GM12878 (cell line): ENCODE measurements at regions not wholly inside any gene's neighbourhood (a gene's known extent, or its start where the extent isn't known, plus 50 kb on each side); places are given as distances from the start of the nearest gene placed in this dataset.

Experiments
- ATAC-seq: fragments of 200-7000 bp; cut with Tn5 transposase; 3 replicates; pipeline ENCODE4 v1.9.1; 2020; ENCODE audit warnings: mild to moderate bottlenecking, moderate library complexity
- BruUV-seq: library from RNA; stranded (reverse); fragments of 400-500 nt; replicated peaks from 2 replicates; lab custom pipeline; 2021; lab: Mats Ljungman, UMichigan
- CTCF ChIA-PET: fragments of 300-600 bp; sonication (Branson Sonifier 250); formaldehyde crosslinking; extraction: SDS; loops from one replicate; lab custom pipeline; 2021; ENCODE audit warnings: inconsistent platforms; lab: Yijun Ruan, JAX
- POLR2A ChIA-PET: fragments of 350-600 bp; formaldehyde crosslinking; extraction: SDS; loops from one replicate; lab custom pipeline; 2021; ENCODE audit warnings: inconsistent platforms; lab: Charles Lee
- RAD21 ChIA-PET: fragments of 300-600 bp; sonication (Branson Sonifier 250); formaldehyde crosslinking; loops from one replicate; lab custom pipeline; 2023; ENCODE audit warnings: antibody characterized with exemption; ENCODE audit not compliant: unreplicated experiment; lab: Charles Lee
- SMC1A ChIA-PET: fragments of 300-600 bp; sonication (Branson Sonifier 250); formaldehyde crosslinking; loops from one replicate; lab custom pipeline; 2023; ENCODE audit not compliant: unreplicated experiment, uncharacterized antibody; lab: Charles Lee
- DNase-seq: peaks from one replicate; pipeline ENCODE4 v3.0.0-alpha.2; 2011; ENCODE audit warnings: low read depth, low spot score
- FAIRE-seq: peaks from 3 replicates; lab custom pipeline; 2011; peaks lifted over from hg19 to GRCh38; lab: Jason Lieb, UNC
- H2AFZ ChIP-seq: 2 replicates; pipeline ENCODE4 v1.6.0; 2011; ENCODE audit warnings: low read depth, low read length, control low read depth; ENCODE audit not compliant: control insufficient read depth
- H3K27ac ChIP-seq: 2 replicates; pipeline ENCODE4 v1.5.1; 2011; ENCODE audit warnings: control low read depth; ENCODE audit not compliant: control insufficient read depth, insufficient read depth
- H3K27me3 ChIP-seq, 2 experiments: replicated peaks in 1 of 2; 2 replicates each; pipeline versions ENCODE4 v1.6.0 to v1.6.1; 2011; ENCODE audit warnings: low read length in 1 of 2; ENCODE audit not compliant: control insufficient read depth in 2 of 2, insufficient read depth in 2 of 2
- H3K36me3 ChIP-seq, 2 experiments: 2 replicates each; pipeline ENCODE4 v1.5.1; 2011; ENCODE audit warnings: low read length in 1 of 2; ENCODE audit not compliant: control insufficient read depth in 2 of 2, insufficient read depth in 2 of 2
- H3K4me1 ChIP-seq: 2 replicates; pipeline ENCODE4 v1.6.1; 2011; ENCODE audit warnings: mild to moderate bottlenecking, low read length, moderate library complexity, mixed read lengths; ENCODE audit not compliant: control insufficient read depth, insufficient read depth
- H3K4me2 ChIP-seq: 2 replicates; pipeline ENCODE4 v1.6.0; 2011; ENCODE audit warnings: control low read depth; ENCODE audit not compliant: control insufficient read depth, insufficient read depth
- H3K4me3 ChIP-seq: fragments of 200-600 bp; sonication (generic); 2 replicates; pipeline ENCODE4 v1.5.1; 2016
- H3K79me2 ChIP-seq: 2 replicates; pipeline ENCODE4 v1.6.0; 2011; ENCODE audit warnings: low read length; ENCODE audit not compliant: control insufficient read depth, insufficient read depth
- H3K9ac ChIP-seq: 2 replicates; pipeline ENCODE4 v1.8.0; 2011; ENCODE audit warnings: low read length, control low read depth, mixed read lengths; ENCODE audit not compliant: control insufficient read depth, insufficient read depth
- H3K9me3 ChIP-seq: replicated peaks from 3 replicates; pipeline ENCODE4 v1.5.1; 2011; ENCODE audit warnings: mild to moderate bottlenecking, low read length; ENCODE audit not compliant: control insufficient read depth, insufficient read depth
- H4K20me1 ChIP-seq: 2 replicates; pipeline ENCODE4 v1.6.0; 2011; ENCODE audit not compliant: control insufficient read depth, insufficient read depth
- BCL11A ChIP-seq: IDR thresholded peaks from 2 replicates; pipeline ENCODE4 v1.6.1; 2011; ENCODE audit warnings: low read depth, low read length
- CEBPZ ChIP-seq: fragments of 150-350 bp; IDR thresholded peaks from 2 replicates; pipeline ENCODE4 v1.6.1; 2016; ENCODE audit warnings: low read depth, low read length
- CHD4 ChIP-seq: fragments of 200-600 bp; sonication (generic); IDR thresholded peaks from 2 replicates; pipeline ENCODE4 v1.6.1; 2016; ENCODE audit warnings: mild to moderate bottlenecking
- CREB1 ChIP-seq: IDR thresholded peaks from 2 replicates; pipeline ENCODE4 v1.6.1; 2012; ENCODE audit warnings: low read depth, mild to moderate bottlenecking, inconsistent platforms
- KAT2A ChIP-seq: conservative IDR thresholded peaks from 2 replicates; pipeline ENCODE4 v1.6.1; 2011; ENCODE audit warnings: low read depth, low read length; ENCODE audit not compliant: control insufficient read depth
- MXI1 ChIP-seq: fragments of 150-350 bp; IDR thresholded peaks from 2 replicates; pipeline ENCODE4 v1.6.1; 2011; ENCODE audit warnings: low read depth, mild to moderate bottlenecking, inconsistent platforms, low read length, improper control_type of control experiment
- NBN ChIP-seq: fragments of 450-650 bp; IDR thresholded peaks from 2 replicates; pipeline ENCODE4 v1.6.1; 2016
- PML ChIP-seq: IDR thresholded peaks from 2 replicates; pipeline ENCODE4 v1.6.1; 2012; ENCODE audit warnings: low read length, inconsistent platforms
- RELA ChIP-seq: fragments of 450-650 bp; IDR thresholded peaks from 2 replicates; pipeline ENCODE4 v1.8.0; 2014; ENCODE audit warnings: borderline replicate concordance; ENCODE audit not compliant: partially characterized antibody
- TCF3 ChIP-seq: IDR thresholded peaks from 2 replicates; pipeline ENCODE4 v1.6.1; 2012; ENCODE audit warnings: low read depth, mild to moderate bottlenecking, low read length, borderline replicate concordance; ENCODE audit not compliant: insufficient read depth
- USF2 ChIP-seq: IDR thresholded peaks from 2 replicates; pipeline ENCODE4 v1.6.1; 2011; ENCODE audit warnings: low read depth, low read length, improper control_type of control experiment, borderline replicate concordance
- ZNF384 ChIP-seq: IDR thresholded peaks from 2 replicates; pipeline ENCODE4 v1.6.1; 2012; ENCODE audit warnings: low read depth, mild to moderate bottlenecking, low read length, improper control_type of control experiment, borderline replicate concordance
- WGBS: methylation state at CpG from one replicate; pipeline ENCODE4 v1.1.6; 2016; ENCODE audit warnings: low lambda C conversion rate; ENCODE audit not compliant: insufficient replicate concordance, insufficient coverage; ENCODE audit errors: missing lambda C conversion rate; 5-methylcytosine and 5-hydroxymethylcytosine counted together
- in situ Hi-C: fragments of 300-500 bp; cut with MboI; formaldehyde crosslinking; loops from 9 replicates; pipeline ENCODE4 v1.14.3; 2018; ENCODE audit warnings: mixed read lengths
- intact Hi-C: fragments of 100-400 bp; cut with micrococcal nuclease; formaldehyde crosslinking; loops from one replicate; pipeline ENCODE4 v1.14.2; 2022; ENCODE audit not compliant: unreplicated experiment

- TF ChIP-seq CEBPZ (no peak), TCF3 (no peak)
These were observed 1050.0 kb upstream of the GHITM start (continued) for GRCh38 chr10:83089335-83089734.

- ChIA-PET SMC1A (no interaction called here), RAD21 (no interaction called here), CTCF (no interaction called here), POLR2A (no interaction called here)
- FAIRE-seq: no peak
- no peaks in the 10 kb centered on the region for H3K79me2 ChIP-seq
- intact Hi-C loops (no loop called here), in situ Hi-C loops (no loop called here)
- no peak overlapping the region for H3K4me2 ChIP-seq
- no peaks in the 10 kb centered on the region for H3K36me3 ChIP-seq
- WGBS: 11% methylated on average over 3 of the region's 3 CpGs
- no peak overlapping the region for H3K9ac ChIP-seq
- no peak for DNase-seq
- H3K4me3 ChIP-seq: no peak overlapping the region
- no peaks in the 10 kb centered on the region for H3K9me3 ChIP-seq
- ATAC-seq: no peak
- H4K20me1 ChIP-seq: no peaks in the 10 kb centered on the region
- H2AFZ ChIP-seq: no peak overlapping the region
- H3K27me3 ChIP-seq: no peaks in the 10 kb centered on the region
- TF ChIP-seq KAT2A: no peak
- TF ChIP-seq CHD4: no peak
- no peak for TF ChIP-seq ZNF384
- no peak for TF ChIP-seq MXI1
- TF ChIP-seq RELA: no peak
- TF ChIP-seq CREB1: no peak
- no peak for TF ChIP-seq PML
- no peak for TF ChIP-seq USF2
- no peak for TF ChIP-seq BCL11A
- no peak for TF ChIP-seq NBN
- no TSS peak for BruUV-seq
- H3K27ac ChIP-seq: no peak overlapping the region
- H3K4me1 ChIP-seq: no peaks in the 10 kb centered on the region
These were observed 1034.7 kb upstream of the GHITM start for GRCh38 chr10:83104616-83105015.
